SK-N-SH (cell line): ENCODE measurements at regions not wholly inside any gene's neighbourhood (a gene's known extent, or its start where the extent isn't known, plus 50 kb on each side); places are given as distances from the start of the nearest gene placed in this dataset.

Experiments used
- CTCF ChIA-PET: fragments of 300-600, 350-600 bp; formaldehyde crosslinking; extraction: SDS; loops from one replicate; lab custom pipeline; 2021; lab: Yijun Ruan, JAX
- POLR2A ChIA-PET: fragments of 350-600 bp; sonication (Branson Sonifier 250); formaldehyde crosslinking; extraction: SDS; loops from one replicate; lab custom pipeline; 2020; ENCODE audit warnings: antibody characterized with exemption, inconsistent platforms; lab: Yijun Ruan, JAX
- DNase-seq: peaks from one replicate; pipeline ENCODE4 v3.0.0; 2012
- H2AFZ ChIP-seq: fragments of 200-600 bp; sonication (generic); 2 replicates; pipeline ENCODE4 v1.8.1; 2016; ENCODE audit warnings: antibody characterized with exemption, mild to moderate bottlenecking, low read depth
- H3F3A ChIP-seq: fragments of 200-600 bp; sonication (generic); replicated peaks from 2 replicates; pipeline ENCODE3; 2016; ENCODE audit warnings: antibody characterized with exemption, mild to moderate bottlenecking; ENCODE audit not compliant: insufficient read depth
- H3K27ac ChIP-seq, 2 experiments: fragments of 200-500 bp in 1 of 2; fragments of 200-600 bp in 1 of 2; sonication (Bioruptor generic) in 1 of 2; sonication (generic), shearing (Covaris generic) in 1 of 2; 2 replicates each; pipeline versions ENCODE4 v1.5.1 to v1.6.1; 2014 to 2016; ENCODE audit warnings: low read depth in 2 of 2, inconsistent platforms in 1 of 2, low read length in 1 of 2, mild to moderate bottlenecking in 1 of 2, mixed read lengths in 1 of 2
- H3K27me3 ChIP-seq: fragments of 200-600 bp; sonication (generic), shearing (Covaris generic); 2 replicates; pipeline ENCODE4 v1.6.1; 2016; ENCODE audit warnings: mixed run types; ENCODE audit not compliant: insufficient read depth
- H3K36me3 ChIP-seq, 2 experiments: fragments of 200-500 bp in 1 of 2; fragments of 200-600 bp in 1 of 2; sonication (Bioruptor generic) in 1 of 2; sonication (generic) in 1 of 2; replicated peaks in 1 of 2; 2 replicates each; pipeline versions ENCODE3 to v1.5.1; 2014 to 2016; ENCODE audit warnings: low read length in 1 of 2, mild to moderate bottlenecking in 1 of 2; ENCODE audit not compliant: insufficient read depth in 2 of 2, control insufficient read depth in 1 of 2
- H3K4me1 ChIP-seq, 2 experiments: fragments of 200-500 bp in 1 of 2; fragments of 200-600 bp in 1 of 2; sonication (Bioruptor generic) in 1 of 2; sonication (generic), shearing (Covaris generic) in 1 of 2; 2 replicates each; pipeline versions ENCODE4 v1.5.1 to v1.6.1; 2014 to 2016; ENCODE audit warnings: low read depth in 1 of 2, low read length in 1 of 2, mixed run types in 1 of 2; ENCODE audit not compliant: insufficient read depth in 2 of 2, control insufficient read depth in 1 of 2
- H3K4me2 ChIP-seq: fragments of 200-600 bp; sonication (generic), shearing (Covaris generic); 2 replicates; pipeline ENCODE4 v1.6.1; 2017; ENCODE audit warnings: mixed run types
- H3K4me3 ChIP-seq, 2 experiments: fragments of 200-500 bp in 1 of 2; fragments of 200-600 bp in 1 of 2; sonication (Bioruptor generic) in 1 of 2; sonication (generic), shearing (Covaris generic) in 1 of 2; 2 replicates each; pipeline versions ENCODE4 v1.5.1 to v1.8.1; 2014 to 2016; ENCODE audit warnings: low read depth in 2 of 2, inconsistent platforms in 1 of 2, low read length in 1 of 2, mild to moderate bottlenecking in 1 of 2, mixed read lengths in 1 of 2, moderate library complexity in 1 of 2
- H3K79me2 ChIP-seq: fragments of 200-600 bp; sonication (generic); 2 replicates; pipeline ENCODE4 v1.8.1; 2017; ENCODE audit warnings: mild to moderate bottlenecking; ENCODE audit not compliant: insufficient read depth
- H3K9ac ChIP-seq: fragments of 200-600 bp; sonication (generic); 2 replicates; pipeline ENCODE4 v1.6.1; 2017; ENCODE audit warnings: mixed run types
- H3K9me2 ChIP-seq: fragments of 200-600 bp; sonication (generic); 2 replicates; pipeline ENCODE4 v1.6.1; 2017; ENCODE audit warnings: mixed run types
- H3K9me3 ChIP-seq: fragments of 200-600 bp; sonication (generic); 2 replicates; pipeline ENCODE4 v1.6.1; 2017; ENCODE audit warnings: mixed run types, mild to moderate bottlenecking, moderate library complexity
- H4K20me1 ChIP-seq: fragments of 200-600 bp; sonication (generic); 2 replicates; pipeline ENCODE4 v1.6.1; 2017; ENCODE audit warnings: mild to moderate bottlenecking, mixed run types; ENCODE audit not compliant: insufficient read depth
- EP300 ChIP-seq, 2 experiments: IDR thresholded peaks; 2 replicates each; pipeline versions ENCODE4 v1.4.0 to v1.6.1; 2012; ENCODE audit warnings: borderline replicate concordance in 1 of 2, low read depth in 1 of 2, low read length in 1 of 2
- NFIC ChIP-seq: IDR thresholded peaks from 2 replicates; pipeline ENCODE4 v1.4.0; 2012; ENCODE audit warnings: borderline replicate concordance
- NRF1 ChIP-seq: IDR thresholded peaks from 2 replicates; pipeline ENCODE4 v1.6.1; 2012; ENCODE audit warnings: low read depth, mild to moderate bottlenecking, low read length
- RCOR1 ChIP-seq: fragments of 150-350 bp; IDR thresholded peaks from 2 replicates; pipeline ENCODE4 v1.6.1; 2017; ENCODE audit warnings: antibody characterized with exemption, low read length
- SIN3A ChIP-seq: IDR thresholded peaks from 2 replicates; pipeline ENCODE4 v1.6.1; 2012; ENCODE audit warnings: low read depth, mild to moderate bottlenecking, low read length, moderate library complexity, borderline replicate concordance
- SMC3 ChIP-seq: IDR thresholded peaks from 2 replicates; pipeline ENCODE4 v1.6.1; 2012; ENCODE audit warnings: low read depth, low read length, improper control_type of control experiment
- TAF1 ChIP-seq: IDR thresholded peaks from 2 replicates; pipeline ENCODE4 v1.6.1; 2012; ENCODE audit warnings: low read depth, mild to moderate bottlenecking, low read length, moderate library complexity, borderline replicate concordance
- whole genome bisulfite sequencing: methylation state at CpG from one replicate; pipeline ENCODE4 v1.1.6; 2017; ENCODE audit warnings: low lambda C conversion rate; 5-methylcytosine and 5-hydroxymethylcytosine counted together
- TF ChIP-seq, protein P1 (sequence below): fragments of 200-600 bp; sonication (generic); IDR thresholded peaks from 2 replicates; pipeline ENCODE4 v1.6.1; 2017; ENCODE audit warnings: antibody characterized with exemption, mild to moderate bottlenecking, moderate library complexity
- TF ChIP-seq, protein P2 (sequence below): IDR thresholded peaks from 2 replicates; pipeline ENCODE4 v1.4.0; 2012; ENCODE audit warnings: low read depth
- TF ChIP-seq, protein P3 (sequence below): IDR thresholded peaks from 2 replicates; pipeline ENCODE4; 2012

DNA sequence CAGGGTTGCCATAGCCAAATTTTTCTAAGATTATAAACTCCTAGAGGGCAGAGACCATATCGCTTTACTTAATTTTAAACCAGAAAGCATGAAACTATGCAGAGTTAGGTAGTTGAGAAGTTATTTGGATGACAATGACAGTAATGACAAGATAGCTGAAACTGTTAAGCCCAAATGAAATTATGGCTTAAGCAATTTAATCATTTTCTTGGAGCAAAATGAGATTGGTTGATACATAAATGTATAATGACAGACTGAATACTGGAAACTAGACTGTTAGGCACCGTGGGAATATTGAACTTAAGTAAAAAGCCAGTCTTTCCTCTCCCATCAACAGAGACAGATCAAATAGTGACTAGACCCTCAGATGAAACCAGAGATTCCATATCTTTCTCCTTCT lies 670.3 kb upstream of the NRSN1 start:
- CTCF ChIA-PET = interaction anchor here (0.8 to 1.3 kb wide), 2 partner anchors 9 to 203 kb away, joined by 3 read pairs; no protein-coding TSS in a partner anchor
- Histone ChIP-seq H3K4me2 (no peak overlapping the region), H4K20me1 (no peaks in the 10 kb centered on the region), H3K79me2 (no peaks in the 10 kb centered on the region), H3K9me2 (no peaks in the 10 kb centered on the region), H3K27me3 (no peaks in the 10 kb centered on the region), H3K4me1 (peaks cover 0 to 3% of the 10 kb centered on the region in 2 experiments; a peak in 2 of 4 replicates), H3K36me3 (no peaks in the 10 kb centered on the region), H3F3A (no peaks in the 10 kb centered on the region), H2AFZ (no peak overlapping the region), H3K9ac (no peak overlapping the region), H3K4me3 (no peak overlapping the region), H3K9me3 (no peaks in the 10 kb centered on the region), H3K27ac (peak overlapping the region in 1 of 2 experiments; percentile 62; a peak in 2 of 4 replicates)
- POLR2A ChIA-PET = no interaction called here
- DNase-seq = no peak
- TF ChIP-seq RCOR1 (0 out of 2 replicates have a peak, but pooled peaks have one; percentile 34), EP300 (IDR thresholded peaks at IDR 0.05; ENCODE audit: borderline replicate concordance in 1 of 2, low read depth in 1 of 2, low read length in 1 of 2) (peak in 1 of 2 experiments; percentile 23; a peak in 1 of 4 replicates), NRF1 (no peak)
- TF ChIP-seq, protein P1, sequence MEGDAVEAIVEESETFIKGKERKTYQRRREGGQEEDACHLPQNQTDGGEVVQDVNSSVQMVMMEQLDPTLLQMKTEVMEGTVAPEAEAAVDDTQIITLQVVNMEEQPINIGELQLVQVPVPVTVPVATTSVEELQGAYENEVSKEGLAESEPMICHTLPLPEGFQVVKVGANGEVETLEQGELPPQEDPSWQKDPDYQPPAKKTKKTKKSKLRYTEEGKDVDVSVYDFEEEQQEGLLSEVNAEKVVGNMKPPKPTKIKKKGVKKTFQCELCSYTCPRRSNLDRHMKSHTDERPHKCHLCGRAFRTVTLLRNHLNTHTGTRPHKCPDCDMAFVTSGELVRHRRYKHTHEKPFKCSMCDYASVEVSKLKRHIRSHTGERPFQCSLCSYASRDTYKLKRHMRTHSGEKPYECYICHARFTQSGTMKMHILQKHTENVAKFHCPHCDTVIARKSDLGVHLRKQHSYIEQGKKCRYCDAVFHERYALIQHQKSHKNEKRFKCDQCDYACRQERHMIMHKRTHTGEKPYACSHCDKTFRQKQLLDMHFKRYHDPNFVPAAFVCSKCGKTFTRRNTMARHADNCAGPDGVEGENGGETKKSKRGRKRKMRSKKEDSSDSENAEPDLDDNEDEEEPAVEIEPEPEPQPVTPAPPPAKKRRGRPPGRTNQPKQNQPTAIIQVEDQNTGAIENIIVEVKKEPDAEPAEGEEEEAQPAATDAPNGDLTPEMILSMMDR = no peak
- 51% methylated on average over 2 of the region's 2 CpGs for WGBS

DNA sequence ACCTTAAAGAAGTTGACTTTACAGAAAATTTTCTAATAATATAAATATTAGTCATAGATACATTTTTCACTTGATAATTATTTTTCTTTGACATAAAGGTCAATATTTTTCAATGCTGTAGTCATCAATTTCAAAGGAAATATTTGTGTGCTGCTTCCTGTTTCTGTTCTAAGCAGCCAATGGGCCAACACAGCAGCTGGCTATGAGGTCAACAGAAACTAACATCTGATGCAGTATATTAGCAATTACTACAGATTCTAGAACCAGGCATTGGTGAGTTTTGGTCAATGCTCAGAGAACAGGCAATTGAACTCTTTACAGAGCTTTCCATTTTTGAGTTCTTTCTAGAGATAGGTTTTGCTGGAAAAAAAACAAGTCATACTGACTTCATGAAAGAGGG lies 669.6 kb upstream of the NRSN1 start:
- no peaks in the 10 kb centered on the region for H3K9me3 ChIP-seq
- H3K9me2 ChIP-seq = no peaks in the 10 kb centered on the region
- peaks cover 0 to 3% of the 10 kb centered on the region in 2 experiments; a peak in 2 of 4 replicates for H3K4me1 ChIP-seq
- ChIA-PET CTCF (interaction anchor here (0.8 kb wide), 1 partner anchor 202 kb away, joined by 3 read pairs; no protein-coding TSS in a partner anchor), POLR2A (no interaction called here)
- no peak overlapping the region for H2AFZ ChIP-seq
- H3K36me3 ChIP-seq = no peaks in the 10 kb centered on the region
- H4K20me1 ChIP-seq = no peaks in the 10 kb centered on the region
- H3K4me2 ChIP-seq = no peak overlapping the region
- H3K79me2 ChIP-seq = no peaks in the 10 kb centered on the region
- H3F3A ChIP-seq = no peaks in the 10 kb centered on the region
- H3K27me3 ChIP-seq = no peaks in the 10 kb centered on the region
- H3K4me3 ChIP-seq = no peak overlapping the region
- no peak overlapping the region for H3K9ac ChIP-seq
- DNase-seq = no peak
- TF ChIP-seq TAF1 (no peak), SMC3 (no peak), NFIC (no peak), SIN3A (no peak), NRF1 (no peak)
- TF ChIP-seq, protein P2, sequence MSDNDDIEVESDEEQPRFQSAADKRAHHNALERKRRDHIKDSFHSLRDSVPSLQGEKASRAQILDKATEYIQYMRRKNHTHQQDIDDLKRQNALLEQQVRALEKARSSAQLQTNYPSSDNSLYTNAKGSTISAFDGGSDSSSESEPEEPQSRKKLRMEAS = no peak
- TF ChIP-seq, protein P3, sequence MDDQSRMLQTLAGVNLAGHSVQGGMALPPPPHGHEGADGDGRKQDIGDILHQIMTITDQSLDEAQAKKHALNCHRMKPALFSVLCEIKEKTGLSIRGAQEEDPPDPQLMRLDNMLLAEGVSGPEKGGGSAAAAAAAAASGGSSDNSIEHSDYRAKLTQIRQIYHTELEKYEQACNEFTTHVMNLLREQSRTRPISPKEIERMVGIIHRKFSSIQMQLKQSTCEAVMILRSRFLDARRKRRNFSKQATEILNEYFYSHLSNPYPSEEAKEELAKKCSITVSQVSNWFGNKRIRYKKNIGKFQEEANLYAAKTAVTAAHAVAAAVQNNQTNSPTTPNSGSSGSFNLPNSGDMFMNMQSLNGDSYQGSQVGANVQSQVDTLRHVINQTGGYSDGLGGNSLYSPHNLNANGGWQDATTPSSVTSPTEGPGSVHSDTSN = no peak
- peak overlapping the region in 1 of 2 experiments; percentile 62; a peak in 2 of 4 replicates for H3K27ac ChIP-seq
